ENCODE measurements at regions not wholly inside any gene's neighbourhood (a gene's known extent, or its start where the extent isn't known, plus 50 kb on each side); places are given as distances from the start of the nearest gene placed in this dataset.
"Not testable (repeated sequence)": the region's sequence is repeated elsewhere in the genome, so short reads cannot be mapped to it uniquely, and the experiment has no call there.

DNA sequence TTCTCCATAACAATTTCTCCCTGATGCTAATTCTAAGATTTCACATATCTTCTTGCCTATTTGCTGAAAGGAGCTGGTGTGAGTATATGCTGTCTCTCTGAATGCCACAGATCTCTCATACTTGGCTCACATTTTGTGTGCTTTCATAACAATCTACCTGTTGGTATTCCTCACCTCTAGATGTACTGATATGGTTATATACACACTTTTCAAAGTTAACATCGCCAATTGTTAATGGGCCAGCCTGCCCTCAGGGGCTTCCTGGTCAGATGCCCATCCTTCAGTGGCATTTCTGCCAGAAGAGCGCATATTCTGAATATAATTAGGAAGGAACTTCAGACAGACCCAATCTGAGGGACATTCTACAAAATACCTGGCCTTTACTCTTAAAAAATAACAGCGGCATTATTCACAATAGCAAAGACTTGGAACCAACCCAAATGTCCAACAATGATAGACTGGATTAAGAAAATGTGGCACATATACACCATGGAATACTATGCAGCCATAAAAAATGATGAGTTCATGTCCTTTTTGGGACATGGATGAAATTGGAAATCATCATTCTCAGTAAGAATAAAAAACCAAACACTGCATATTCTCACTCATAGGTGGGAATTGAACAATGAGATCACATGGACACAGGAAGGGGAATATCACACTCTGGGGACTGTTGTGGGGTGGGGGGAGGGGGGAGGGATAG lies 123.9 kb upstream of the FAT1 start:
- DNase-seq (ENCODE audit: low spot score): not testable (repeated sequence)

GRCh38 chr4:186848437-186848836 lies 124.8 kb upstream of the FAT1 start:
- no peak for DNase-seq (ENCODE audit: low spot score)

DNA sequence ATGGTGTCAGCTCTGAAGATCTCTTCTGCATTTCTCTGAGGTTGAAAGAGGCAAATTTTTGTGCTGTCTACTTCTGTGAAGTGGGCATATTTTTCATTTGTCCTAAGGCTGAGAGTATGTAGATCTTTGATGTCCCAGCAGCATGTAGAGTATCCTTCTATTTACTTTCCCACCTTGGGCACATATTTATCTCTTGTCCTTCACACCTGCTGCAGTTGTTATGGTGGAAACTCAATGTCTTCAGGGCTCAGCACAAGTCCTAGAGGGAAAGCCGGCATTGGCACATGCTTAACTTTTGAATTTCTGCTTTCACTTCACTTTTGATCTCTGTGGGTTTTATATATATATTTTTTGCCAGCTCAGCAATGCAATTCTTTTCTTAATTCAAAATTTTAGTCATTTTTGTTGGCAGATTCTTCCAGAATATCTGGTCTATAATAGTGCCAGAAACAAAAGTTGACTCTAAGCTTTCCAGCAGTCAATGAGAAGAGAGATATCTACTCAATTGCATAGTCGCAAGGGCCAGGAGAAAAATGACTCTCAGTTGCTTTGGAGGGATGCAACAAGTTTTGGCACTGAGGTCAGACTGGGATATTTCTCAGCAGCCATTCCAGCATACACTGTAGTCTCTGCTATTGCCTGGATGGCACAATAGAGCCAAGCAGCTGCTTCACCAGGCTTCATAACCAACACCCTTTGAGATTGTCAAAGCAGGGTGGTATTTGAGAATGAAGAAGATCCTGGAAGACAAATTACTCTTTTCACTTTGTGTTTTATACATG lies 127.8 kb upstream of the FAT1 start:
- no peak for DNase-seq (ENCODE audit: low spot score)

GRCh38 chr4:186852073-186852420 lies 128.4 kb upstream of the FAT1 start:
- no peak for DNase-seq (ENCODE audit: low spot score)

- DNase-seq (ENCODE audit: low spot score): no peak
These were observed 129.3 kb upstream of the FAT1 start for GRCh38 chr4:186852964-186853391.

DNA sequence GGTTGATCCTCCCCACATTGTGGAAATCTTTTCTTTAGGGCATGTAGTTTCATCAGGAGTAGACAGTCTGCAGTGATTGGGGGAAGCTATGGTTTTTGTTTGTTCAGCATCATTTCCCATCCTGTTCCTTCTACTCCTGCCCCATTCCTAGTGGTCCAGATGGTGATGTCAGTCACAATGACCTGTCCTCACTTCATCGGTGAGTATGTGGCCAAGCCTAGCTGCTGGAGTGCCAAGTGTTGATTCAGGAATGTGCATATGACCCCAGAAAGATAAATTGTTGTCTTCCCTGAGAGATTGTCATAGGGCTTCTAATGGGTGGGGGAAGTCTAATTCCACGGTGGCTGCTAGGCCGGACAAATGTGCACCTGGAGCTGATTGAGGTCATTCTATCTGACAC lies 130.6 kb upstream of the FAT1 start:
- no peak for DNase-seq (ENCODE audit: low spot score)

DNA sequence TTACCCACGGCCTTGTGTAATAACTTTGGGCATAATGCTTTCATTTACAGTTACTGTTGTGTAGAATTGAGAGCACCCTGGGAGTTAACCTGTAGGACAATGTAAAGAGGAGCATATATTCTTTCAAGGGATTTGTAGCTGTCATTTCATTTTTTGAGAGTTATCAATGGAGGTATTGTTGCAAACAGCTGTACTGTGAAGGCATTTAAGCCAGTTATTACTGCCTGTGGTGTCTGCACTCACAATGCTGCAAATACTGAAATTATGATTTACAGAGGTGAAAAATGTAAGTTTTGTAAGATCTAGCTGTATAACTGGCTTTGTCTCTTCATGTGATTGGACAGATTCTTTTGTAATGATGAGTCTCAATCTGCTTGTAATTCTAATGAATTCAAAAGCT lies 131.5 kb upstream of the FAT1 start:
- no peak for DNase-seq (ENCODE audit: low spot score)

GRCh38 chr4:186857793-186858192 lies 134.1 kb upstream of the FAT1 start:
- no peak for DNase-seq (ENCODE audit: low spot score)

GRCh38 chr4:186858355-186858754 lies 134.7 kb upstream of the FAT1 start:
- DNase-seq (ENCODE audit: low spot score): no peak

- no peak for DNase-seq (ENCODE audit: low spot score)
These were observed 135.8 kb upstream of the FAT1 start for GRCh38 chr4:186859420-186859819.

DNA sequence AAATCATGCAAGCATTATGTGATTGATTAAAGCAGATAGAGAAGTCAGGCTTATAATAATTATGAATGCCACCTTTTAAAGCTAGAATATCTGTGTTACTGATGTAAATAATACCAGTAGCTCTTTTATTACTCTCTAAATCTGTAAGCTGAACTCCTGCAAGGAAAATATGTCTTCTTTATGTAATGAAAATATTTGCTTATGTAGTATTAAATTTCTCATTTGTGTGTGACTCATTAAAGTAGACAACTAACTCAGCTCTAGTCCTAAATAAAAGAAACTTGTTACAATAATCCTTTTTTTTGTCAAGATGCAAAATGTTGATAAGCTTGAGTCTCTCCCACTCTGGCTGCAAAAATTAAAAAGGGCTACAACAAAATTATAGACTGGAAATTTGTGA lies 137.7 kb upstream of the FAT1 start:
- no peak for DNase-seq (ENCODE audit: low spot score)

GRCh38 chr4:186871856-186872255 lies 148.2 kb upstream of the FAT1 start:
- no peak for DNase-seq (ENCODE audit: low spot score)

- not testable (repeated sequence) for DNase-seq (ENCODE audit: low spot score)
These were observed 149.4 kb upstream of the FAT1 start for GRCh38 chr4:186873095-186873494.

DNA sequence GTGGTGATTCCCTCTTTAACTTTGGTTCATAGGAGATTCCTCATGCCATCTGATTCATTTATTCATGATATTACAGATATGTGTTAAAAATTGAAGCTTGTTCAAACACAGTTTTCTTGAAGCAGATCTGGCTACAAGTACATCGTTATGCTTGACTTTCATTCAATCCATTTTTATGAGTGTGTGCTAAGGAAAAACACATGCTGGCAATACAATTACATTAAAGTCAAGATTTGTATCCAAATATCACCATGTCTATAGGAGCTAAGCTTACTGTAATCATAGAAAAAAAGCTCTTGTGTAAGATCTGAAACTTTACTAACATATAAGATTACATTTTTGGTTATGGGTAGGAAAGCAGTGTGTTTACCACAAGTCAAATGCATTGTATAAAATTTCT lies 151.8 kb upstream of the FAT1 start:
- DNase-seq (ENCODE audit: low spot score): no peak

GRCh38 chr4:186876961-186877626 lies 153.4 kb upstream of the FAT1 start:
- DNase-seq (ENCODE audit: low spot score): no peak

DNA sequence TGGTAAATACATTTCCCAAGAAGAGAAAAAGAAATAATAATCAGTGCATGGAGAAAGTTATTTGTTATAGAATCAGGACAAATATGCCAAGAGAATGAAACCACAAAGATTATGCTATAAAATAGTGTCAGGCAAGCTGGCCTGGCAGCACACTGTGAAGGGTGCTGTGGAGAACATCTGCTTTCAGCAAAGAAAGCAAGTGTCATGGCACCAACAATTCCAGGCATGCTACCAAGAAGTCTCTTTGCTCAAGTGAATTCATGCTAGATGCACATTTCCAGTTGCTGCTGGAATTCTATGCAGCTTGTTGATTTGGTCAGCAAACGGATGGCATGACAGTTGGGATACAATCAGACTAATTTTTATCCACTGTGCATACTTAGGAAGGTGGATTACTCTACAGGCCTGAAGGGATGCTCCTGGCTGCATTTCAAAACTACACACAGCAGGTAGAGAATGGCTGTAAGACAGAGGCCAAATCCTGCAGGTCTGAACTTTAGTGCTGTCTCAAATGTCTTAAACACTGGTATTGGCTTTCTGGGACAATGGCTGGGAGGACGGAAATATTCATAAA lies 154.6 kb upstream of the FAT1 start:
- DNase-seq (ENCODE audit: low spot score): no peak

DNA sequence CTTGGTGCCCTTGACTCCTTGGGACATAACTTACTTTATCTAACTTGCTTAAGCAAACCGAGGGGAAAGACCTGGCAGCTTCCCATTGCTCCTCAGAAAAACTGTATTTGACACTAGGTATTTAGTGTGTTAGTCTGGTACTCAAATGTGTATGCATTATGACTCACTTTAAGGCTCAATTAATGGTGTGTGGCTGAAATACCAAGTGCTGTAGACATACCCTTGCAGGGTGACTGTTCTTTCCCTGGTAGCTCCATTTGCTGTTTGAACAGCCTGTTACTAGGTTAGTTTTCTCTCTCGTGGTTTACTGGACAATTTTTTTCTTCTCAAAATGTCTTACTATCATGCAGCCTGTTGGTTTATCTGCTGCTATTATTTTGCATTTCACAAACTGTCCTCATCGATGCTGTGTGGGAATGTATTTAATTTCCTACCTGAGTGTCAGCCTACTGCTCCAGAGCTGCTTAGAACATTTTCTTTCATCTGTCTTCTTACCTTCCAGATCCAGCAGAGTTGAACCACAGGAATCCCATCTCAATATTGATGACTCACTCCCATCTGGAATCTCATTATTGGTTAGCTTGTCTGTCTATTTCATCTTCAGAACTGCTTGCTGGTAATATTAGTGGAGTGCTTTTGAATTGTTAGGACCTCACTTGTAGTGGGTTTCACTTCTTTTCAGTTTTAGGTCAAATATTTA lies 158.0 kb upstream of the FAT1 start:
- DNase-seq (ENCODE audit: low spot score): peak; percentile 35

- no peak for DNase-seq (ENCODE audit: low spot score)
These were observed 158.6 kb upstream of the FAT1 start for GRCh38 chr4:186882293-186882692.

- DNase-seq (ENCODE audit: low spot score): no peak
These were observed 161.6 kb upstream of the FAT1 start for GRCh38 chr4:186885289-186885688.

DNA sequence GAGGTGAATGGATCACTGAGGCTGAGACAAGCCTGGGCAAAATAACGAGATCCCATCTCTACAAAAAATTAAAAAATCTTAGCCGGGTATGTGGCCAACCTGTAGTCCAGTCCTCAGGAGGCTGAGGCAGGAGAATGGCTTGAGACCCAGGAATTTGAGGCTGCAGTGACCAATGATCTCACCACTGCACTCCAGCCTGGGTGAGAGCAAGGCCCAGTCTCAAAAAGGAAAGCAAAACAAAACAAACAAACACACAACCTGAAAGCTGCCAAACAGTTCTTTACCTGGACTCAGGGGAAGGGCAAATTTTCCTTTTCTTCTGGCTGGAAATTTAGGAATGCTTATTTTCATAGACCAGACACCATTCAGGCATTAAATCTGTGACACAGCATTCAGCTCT lies 163.1 kb upstream of the FAT1 start:
- DNase-seq (ENCODE audit: low spot score): no peak

DNA sequence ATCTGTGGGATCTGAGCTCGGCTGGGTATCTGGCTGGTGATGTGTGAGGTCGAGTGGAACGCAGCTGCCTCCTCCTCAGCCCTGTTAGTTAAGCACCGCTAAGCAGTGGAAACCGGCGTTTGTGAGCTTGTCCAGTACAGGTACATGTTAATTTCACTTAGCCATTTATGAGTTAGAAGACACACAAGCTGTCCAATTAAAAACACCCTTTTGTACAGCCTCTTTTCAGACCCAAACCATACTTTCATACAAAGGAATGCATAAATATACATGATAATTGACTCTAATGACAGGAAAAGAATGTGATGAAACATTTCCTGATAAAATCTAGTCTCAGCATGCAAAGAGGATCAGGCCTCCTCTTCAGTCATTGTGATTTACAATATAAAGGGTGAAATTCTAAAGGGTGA lies 163.6 kb upstream of the FAT1 start:
- no peak for DNase-seq (ENCODE audit: low spot score)

GRCh38 chr4:186887752-186888151 lies 164.1 kb upstream of the FAT1 start:
- DNase-seq (ENCODE audit: low spot score): no peak

Data from AG08396 (cell line).